GM12878 (cell line): ENCODE measurements at regions not wholly inside any gene's neighbourhood (a gene's known extent, or its start where the extent isn't known, plus 50 kb on each side); places are given as distances from the start of the nearest gene placed in this dataset.

ENCODE experiments used
- ATAC-seq: fragments of 200-7000 bp; cut with Tn5 transposase; 3 replicates; pipeline ENCODE4 v1.9.1; 2020; ENCODE audit warnings: mild to moderate bottlenecking, moderate library complexity
- BruUV-seq: library from RNA; stranded (reverse); fragments of 400-500 nt; replicated peaks from 2 replicates; lab custom pipeline; 2021; lab: Mats Ljungman, UMichigan
- CTCF ChIA-PET: fragments of 300-600 bp; sonication (Branson Sonifier 250); formaldehyde crosslinking; extraction: SDS; loops from one replicate; lab custom pipeline; 2021; ENCODE audit warnings: inconsistent platforms; lab: Yijun Ruan, JAX
- POLR2A ChIA-PET: fragments of 350-600 bp; formaldehyde crosslinking; extraction: SDS; loops from one replicate; lab custom pipeline; 2021; ENCODE audit warnings: inconsistent platforms; lab: Charles Lee
- RAD21 ChIA-PET: fragments of 300-600 bp; sonication (Branson Sonifier 250); formaldehyde crosslinking; loops from one replicate; lab custom pipeline; 2023; ENCODE audit warnings: antibody characterized with exemption; ENCODE audit not compliant: unreplicated experiment; lab: Charles Lee
- SMC1A ChIA-PET: fragments of 300-600 bp; sonication (Branson Sonifier 250); formaldehyde crosslinking; loops from one replicate; lab custom pipeline; 2023; ENCODE audit not compliant: unreplicated experiment, uncharacterized antibody; lab: Charles Lee
- DNase-seq: peaks from one replicate; pipeline ENCODE4 v3.0.0-alpha.2; 2011; ENCODE audit warnings: low read depth, low spot score
- FAIRE-seq: peaks from 3 replicates; lab custom pipeline; 2011; peaks lifted over from hg19 to GRCh38; lab: Jason Lieb, UNC
- H2AFZ ChIP-seq: 2 replicates; pipeline ENCODE4 v1.6.0; 2011; ENCODE audit warnings: low read depth, low read length, control low read depth; ENCODE audit not compliant: control insufficient read depth
- H3K27ac ChIP-seq: 2 replicates; pipeline ENCODE4 v1.5.1; 2011; ENCODE audit warnings: control low read depth; ENCODE audit not compliant: control insufficient read depth, insufficient read depth
- H3K27me3 ChIP-seq, 2 experiments: replicated peaks in 1 of 2; 2 replicates each; pipeline versions ENCODE4 v1.6.0 to v1.6.1; 2011; ENCODE audit warnings: low read length in 1 of 2; ENCODE audit not compliant: control insufficient read depth in 2 of 2, insufficient read depth in 2 of 2
- H3K36me3 ChIP-seq, 2 experiments: 2 replicates each; pipeline ENCODE4 v1.5.1; 2011; ENCODE audit warnings: low read length in 1 of 2; ENCODE audit not compliant: control insufficient read depth in 2 of 2, insufficient read depth in 2 of 2
- H3K4me1 ChIP-seq: 2 replicates; pipeline ENCODE4 v1.6.1; 2011; ENCODE audit warnings: mild to moderate bottlenecking, low read length, moderate library complexity, mixed read lengths; ENCODE audit not compliant: control insufficient read depth, insufficient read depth
- H3K4me2 ChIP-seq: 2 replicates; pipeline ENCODE4 v1.6.0; 2011; ENCODE audit warnings: control low read depth; ENCODE audit not compliant: control insufficient read depth, insufficient read depth
- H3K4me3 ChIP-seq: fragments of 200-600 bp; sonication (generic); 2 replicates; pipeline ENCODE4 v1.5.1; 2016
- H3K79me2 ChIP-seq: 2 replicates; pipeline ENCODE4 v1.6.0; 2011; ENCODE audit warnings: low read length; ENCODE audit not compliant: control insufficient read depth, insufficient read depth
- H3K9ac ChIP-seq: 2 replicates; pipeline ENCODE4 v1.8.0; 2011; ENCODE audit warnings: low read length, control low read depth, mixed read lengths; ENCODE audit not compliant: control insufficient read depth, insufficient read depth
- H3K9me3 ChIP-seq: replicated peaks from 3 replicates; pipeline ENCODE4 v1.5.1; 2011; ENCODE audit warnings: mild to moderate bottlenecking, low read length; ENCODE audit not compliant: control insufficient read depth, insufficient read depth
- H4K20me1 ChIP-seq: 2 replicates; pipeline ENCODE4 v1.6.0; 2011; ENCODE audit not compliant: control insufficient read depth, insufficient read depth
- CHD2 ChIP-seq: IDR thresholded peaks from 2 replicates; pipeline ENCODE4 v1.6.1; 2011; ENCODE audit warnings: low read depth, low read length, improper control_type of control experiment, borderline replicate concordance
- EGR1 ChIP-seq, 2 experiments: IDR thresholded peaks; 1 replicate in 1 of 2; 2 replicates in 1 of 2; pipeline ENCODE4 v1.6.1; 2011 to 2012; ENCODE audit warnings: low read depth in 2 of 2, low read length in 2 of 2, borderline replicate concordance in 1 of 2, mild to moderate bottlenecking in 1 of 2, moderate library complexity in 1 of 2
- ELK1 ChIP-seq: IDR thresholded peaks from 2 replicates; pipeline ENCODE4 v1.6.1; 2012; ENCODE audit warnings: low read depth, low read length, improper control_type of control experiment
- KDM1A ChIP-seq: fragments of 200-600 bp; sonication (generic); IDR thresholded peaks from 2 replicates; pipeline ENCODE4 v1.6.1; 2016; ENCODE audit warnings: borderline replicate concordance
- NBN ChIP-seq: fragments of 450-650 bp; IDR thresholded peaks from 2 replicates; pipeline ENCODE4 v1.6.1; 2016
- NFYA ChIP-seq: IDR thresholded peaks from 2 replicates; pipeline ENCODE4 v1.6.1; 2011; ENCODE audit warnings: low read depth, mild to moderate bottlenecking, low read length, improper control_type of control experiment, borderline replicate concordance
- SMARCA5 ChIP-seq: fragments of 450-650 bp; IDR thresholded peaks from 2 replicates; pipeline ENCODE4 v1.6.1; 2017; ENCODE audit warnings: mild to moderate bottlenecking
- TCF12 ChIP-seq: IDR thresholded peaks from 2 replicates; pipeline ENCODE4 v1.6.1; 2011; ENCODE audit warnings: low read depth, mild to moderate bottlenecking, low read length
- YBX1 ChIP-seq: fragments of 450-650 bp; IDR thresholded peaks from 2 replicates; pipeline ENCODE4 v1.6.1; 2016; ENCODE audit warnings: antibody characterized with exemption
- ZZZ3 ChIP-seq: IDR thresholded peaks from 2 replicates; pipeline ENCODE4 v1.6.1; 2011; ENCODE audit warnings: low read depth; ENCODE audit not compliant: control insufficient read depth, insufficient read length
- WGBS: methylation state at CpG from one replicate; pipeline ENCODE4 v1.1.6; 2016; ENCODE audit warnings: low lambda C conversion rate; ENCODE audit not compliant: insufficient replicate concordance, insufficient coverage; ENCODE audit errors: missing lambda C conversion rate; 5-methylcytosine and 5-hydroxymethylcytosine counted together
- in situ Hi-C: fragments of 300-500 bp; cut with MboI; formaldehyde crosslinking; loops from 9 replicates; pipeline ENCODE4 v1.14.3; 2018; ENCODE audit warnings: mixed read lengths
- intact Hi-C: fragments of 100-400 bp; cut with micrococcal nuclease; formaldehyde crosslinking; loops from one replicate; pipeline ENCODE4 v1.14.2; 2022; ENCODE audit not compliant: unreplicated experiment
- TF ChIP-seq, protein P1 (sequence below): fragments of 450-650 bp; IDR thresholded peaks from 2 replicates; pipeline ENCODE4 v1.6.1; 2016; ENCODE audit warnings: mild to moderate bottlenecking
- TF ChIP-seq, protein P2 (sequence below): fragments of 450-650 bp; IDR thresholded peaks from 2 replicates; pipeline ENCODE4 v1.6.1; 2017; ENCODE audit warnings: mild to moderate bottlenecking, low read depth, inconsistent platforms; ENCODE audit not compliant: poor library complexity, severe bottlenecking

- no peak overlapping the region for H3K9ac ChIP-seq
- POLR2A ChIA-PET: no interaction called here
- DNase-seq (no peak), FAIRE-seq (no peak), ATAC-seq (no peak)
- no peaks in the 10 kb centered on the region for H3K36me3 ChIP-seq
- RAD21 ChIA-PET: no interaction called here
- TF ChIP-seq, protein P1, sequence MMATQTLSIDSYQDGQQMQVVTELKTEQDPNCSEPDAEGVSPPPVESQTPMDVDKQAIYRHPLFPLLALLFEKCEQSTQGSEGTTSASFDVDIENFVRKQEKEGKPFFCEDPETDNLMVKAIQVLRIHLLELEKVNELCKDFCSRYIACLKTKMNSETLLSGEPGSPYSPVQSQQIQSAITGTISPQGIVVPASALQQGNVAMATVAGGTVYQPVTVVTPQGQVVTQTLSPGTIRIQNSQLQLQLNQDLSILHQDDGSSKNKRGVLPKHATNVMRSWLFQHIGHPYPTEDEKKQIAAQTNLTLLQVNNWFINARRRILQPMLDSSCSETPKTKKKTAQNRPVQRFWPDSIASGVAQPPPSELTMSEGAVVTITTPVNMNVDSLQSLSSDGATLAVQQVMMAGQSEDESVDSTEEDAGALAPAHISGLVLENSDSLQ: no peak
- TF ChIP-seq ZZZ3 (no peak), NBN (no peak), ELK1 (no peak), SMARCA5 (no peak), CHD2 (no peak), NFYA (no peak), KDM1A (no peak), EGR1 (IDR thresholded peaks at IDR 0.05; ENCODE audit: borderline replicate concordance in 1 of 2, low read depth in 2 of 2, low read length in 2 of 2) (no peak), YBX1 (no peak), TCF12 (no peak)
- TF ChIP-seq, protein P2, sequence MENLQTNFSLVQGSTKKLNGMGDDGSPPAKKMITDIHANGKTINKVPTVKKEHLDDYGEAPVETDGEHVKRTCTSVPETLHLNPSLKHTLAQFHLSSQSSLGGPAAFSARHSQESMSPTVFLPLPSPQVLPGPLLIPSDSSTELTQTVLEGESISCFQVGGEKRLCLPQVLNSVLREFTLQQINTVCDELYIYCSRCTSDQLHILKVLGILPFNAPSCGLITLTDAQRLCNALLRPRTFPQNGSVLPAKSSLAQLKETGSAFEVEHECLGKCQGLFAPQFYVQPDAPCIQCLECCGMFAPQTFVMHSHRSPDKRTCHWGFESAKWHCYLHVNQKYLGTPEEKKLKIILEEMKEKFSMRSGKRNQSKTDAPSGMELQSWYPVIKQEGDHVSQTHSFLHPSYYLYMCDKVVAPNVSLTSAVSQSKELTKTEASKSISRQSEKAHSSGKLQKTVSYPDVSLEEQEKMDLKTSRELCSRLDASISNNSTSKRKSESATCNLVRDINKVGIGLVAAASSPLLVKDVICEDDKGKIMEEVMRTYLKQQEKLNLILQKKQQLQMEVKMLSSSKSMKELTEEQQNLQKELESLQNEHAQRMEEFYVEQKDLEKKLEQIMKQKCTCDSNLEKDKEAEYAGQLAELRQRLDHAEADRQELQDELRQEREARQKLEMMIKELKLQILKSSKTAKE: no peak
- CTCF ChIA-PET: no interaction called here
- BruUV-seq: no TSS peak
- no peaks in the 10 kb centered on the region for H3K79me2 ChIP-seq
- in situ Hi-C loops: no loop called here
- whole genome bisulfite sequencing: 33% methylated on average over 5 of the region's 5 CpGs
- no peak overlapping the region for H3K4me2 ChIP-seq
- H2AFZ ChIP-seq: no peak overlapping the region
- no peaks in the 10 kb centered on the region for H3K4me1 ChIP-seq
- H4K20me1 ChIP-seq: no peaks in the 10 kb centered on the region
- no peaks in the 10 kb centered on the region for H3K9me3 ChIP-seq
- intact Hi-C loops: no loop called here
- H3K27ac ChIP-seq: no peak overlapping the region
- H3K4me3 ChIP-seq: no peak overlapping the region
- SMC1A ChIA-PET: no interaction called here
- H3K27me3 ChIP-seq: no peaks in the 10 kb centered on the region; a peak in 1 of 4 replicates
These were observed 77.9 kb downstream of the MCFD2 start for GRCh38 chr2:46837704-46838103.
